Choroid plexus epithelial cell (primary cell): ENCODE measurements at regions not wholly inside any gene's neighbourhood (a gene's known extent, or its start where the extent isn't known, plus 50 kb on each side); places are given as distances from the start of the nearest gene placed in this dataset.
A peak's percentile ranks its signal among the peaks of the same experiment; 100 is the strongest.

Experiments
- DNase-seq: peaks from one replicate; pipeline ENCODE4 v3.0.0-alpha.2; 2010; ENCODE audit warnings: low read depth
- H3K4me3 ChIP-seq: 2 replicates; pipeline ENCODE4 v1.5.1; 2011; ENCODE audit warnings: low read depth, mild to moderate bottlenecking, control low read depth, low read length, moderate library complexity
- TF ChIP-seq, protein P1 (sequence below): conservative IDR thresholded peaks from 2 replicates; pipeline ENCODE4 v1.5.1; 2011; ENCODE audit warnings: low read depth, mild to moderate bottlenecking, control low read depth, inconsistent platforms, low read length, moderate library complexity

DNA sequence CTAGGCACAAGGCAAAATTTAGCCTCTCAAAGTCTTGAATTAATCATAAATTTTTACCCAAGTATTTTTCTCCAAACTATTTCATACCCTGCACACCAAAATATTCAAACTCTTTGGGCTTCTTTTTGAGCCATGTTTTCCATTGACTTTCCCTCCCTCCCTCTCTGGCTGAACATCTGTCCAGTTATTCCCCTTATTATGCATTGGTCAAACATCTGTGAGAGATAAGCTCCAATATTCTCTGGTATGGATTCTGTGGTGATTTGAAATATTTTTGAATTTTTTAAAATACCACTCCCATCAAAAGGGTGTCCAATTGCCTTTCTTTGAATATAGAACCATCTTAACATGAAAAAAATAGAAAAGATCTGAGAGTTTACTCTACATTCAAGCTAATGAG lies 244.2 kb downstream of the RFPL4B start:
- TF ChIP-seq, protein P1, sequence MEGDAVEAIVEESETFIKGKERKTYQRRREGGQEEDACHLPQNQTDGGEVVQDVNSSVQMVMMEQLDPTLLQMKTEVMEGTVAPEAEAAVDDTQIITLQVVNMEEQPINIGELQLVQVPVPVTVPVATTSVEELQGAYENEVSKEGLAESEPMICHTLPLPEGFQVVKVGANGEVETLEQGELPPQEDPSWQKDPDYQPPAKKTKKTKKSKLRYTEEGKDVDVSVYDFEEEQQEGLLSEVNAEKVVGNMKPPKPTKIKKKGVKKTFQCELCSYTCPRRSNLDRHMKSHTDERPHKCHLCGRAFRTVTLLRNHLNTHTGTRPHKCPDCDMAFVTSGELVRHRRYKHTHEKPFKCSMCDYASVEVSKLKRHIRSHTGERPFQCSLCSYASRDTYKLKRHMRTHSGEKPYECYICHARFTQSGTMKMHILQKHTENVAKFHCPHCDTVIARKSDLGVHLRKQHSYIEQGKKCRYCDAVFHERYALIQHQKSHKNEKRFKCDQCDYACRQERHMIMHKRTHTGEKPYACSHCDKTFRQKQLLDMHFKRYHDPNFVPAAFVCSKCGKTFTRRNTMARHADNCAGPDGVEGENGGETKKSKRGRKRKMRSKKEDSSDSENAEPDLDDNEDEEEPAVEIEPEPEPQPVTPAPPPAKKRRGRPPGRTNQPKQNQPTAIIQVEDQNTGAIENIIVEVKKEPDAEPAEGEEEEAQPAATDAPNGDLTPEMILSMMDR, result no peak
- DNase-seq, result no peak

DNA sequence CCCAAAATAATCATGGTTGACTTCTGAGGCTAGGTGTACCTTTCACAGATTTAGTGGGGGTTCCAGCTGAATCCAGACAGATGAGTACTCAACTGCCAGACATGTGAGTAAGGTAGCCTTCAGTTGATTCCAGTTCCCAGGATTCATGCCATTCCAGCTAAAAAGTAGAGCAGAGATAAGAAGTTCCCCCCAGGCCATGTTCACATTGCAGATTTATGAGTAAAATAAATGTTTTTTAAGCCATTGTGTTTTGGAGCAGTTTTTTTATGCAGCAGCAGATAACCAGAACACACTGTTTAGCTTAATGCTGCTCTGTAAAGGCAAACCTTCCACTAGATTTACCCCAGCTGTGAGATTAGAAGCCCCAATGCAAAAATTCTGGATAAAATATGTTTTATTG lies 245.0 kb downstream of the RFPL4B start:
- TF ChIP-seq, protein P1, result no peak
- no peak for DNase-seq
- H3K4me3 ChIP-seq, result no peak overlapping the region

More for the DNA sequence above, 244.2 kb downstream of the RFPL4B start:
- no peak overlapping the region for H3K4me3 ChIP-seq

DNA sequence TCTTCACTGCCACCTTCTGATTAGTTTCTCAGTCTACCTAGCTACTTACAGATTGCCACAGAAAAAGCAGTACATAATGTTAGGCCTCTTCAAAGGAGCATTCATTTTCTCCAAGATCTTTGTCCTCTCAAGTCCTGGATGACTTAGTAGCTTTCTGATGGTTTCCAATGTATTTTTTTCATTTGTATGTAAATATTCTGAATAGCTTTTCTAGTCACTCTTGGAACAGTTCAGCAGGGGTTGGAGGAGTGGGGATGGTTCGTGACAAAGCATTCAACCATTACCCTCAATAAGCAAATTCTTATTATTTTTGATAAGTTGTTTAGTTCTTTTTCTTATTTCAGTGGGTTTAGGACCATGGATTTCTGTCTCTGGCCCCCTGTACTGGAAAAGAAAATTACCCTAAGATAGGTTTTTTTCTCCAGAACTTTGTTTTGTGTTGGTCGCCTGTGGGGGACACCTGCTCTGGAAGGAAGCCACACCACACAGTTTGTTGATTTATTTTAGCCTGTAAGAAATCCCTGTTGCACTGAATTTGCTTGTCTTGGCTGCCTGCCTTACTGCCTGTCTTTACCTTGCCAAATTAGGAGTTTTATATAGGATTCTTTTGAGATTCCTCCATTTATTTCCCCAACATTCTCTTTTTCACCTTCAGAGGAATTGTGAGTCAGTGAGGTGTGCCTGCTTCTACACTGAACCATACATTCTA lies 247.9 kb downstream of the RFPL4B start:
- TF ChIP-seq, protein P1, result no peak
- H3K4me3 ChIP-seq, result no peak overlapping the region
- DNase-seq, result peak; percentile 17

DNA sequence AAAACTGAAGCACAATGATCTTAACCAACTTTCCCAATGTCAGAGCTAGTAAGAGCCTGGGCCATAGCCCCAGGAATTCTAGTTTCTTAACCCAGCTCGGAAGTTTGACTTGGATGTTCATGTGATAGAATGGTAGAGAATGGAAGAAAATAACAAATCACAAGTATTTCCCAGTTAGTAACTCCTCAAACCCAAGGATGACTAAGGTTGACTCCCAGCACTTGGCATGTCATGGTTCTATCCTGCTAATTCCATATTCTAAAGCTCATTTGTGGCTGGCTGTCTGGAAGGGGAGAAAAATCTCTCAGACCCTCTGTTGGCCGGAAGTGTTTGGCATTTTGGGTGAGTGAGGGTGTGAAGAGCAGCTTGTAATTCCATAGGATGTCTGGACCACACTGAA lies 248.7 kb downstream of the RFPL4B start:
- TF ChIP-seq, protein P1, result no peak
- no peak for DNase-seq
- no peak overlapping the region for H3K4me3 ChIP-seq

DNA sequence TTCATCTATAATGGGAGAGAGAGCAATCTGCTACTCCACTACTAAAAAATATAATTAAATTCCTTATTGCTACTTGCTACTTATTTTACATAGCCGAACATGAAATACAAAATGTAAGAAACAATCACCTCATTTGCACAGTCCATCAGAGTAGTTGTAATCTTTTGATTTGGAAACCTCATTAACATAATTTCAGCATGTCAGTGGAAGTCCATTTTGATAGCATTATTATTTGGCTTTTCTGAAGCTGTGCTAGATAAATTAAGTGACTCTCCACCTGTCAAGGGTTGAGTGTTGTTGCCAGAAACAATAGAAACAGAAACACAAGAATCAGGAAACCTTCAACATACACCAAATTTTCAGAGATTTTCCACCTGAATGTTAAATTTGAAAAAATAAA lies 250.0 kb downstream of the RFPL4B start:
- TF ChIP-seq, protein P1, result no peak
- no peak for DNase-seq
- H3K4me3 ChIP-seq, result no peak overlapping the region

- peak; percentile 34 for DNase-seq
- TF ChIP-seq, protein P1, result peak; percentile 54
- H3K4me3 ChIP-seq, result no peak overlapping the region
Observed at GRCh38 chr6:112600168-112600567, 253.0 kb downstream of the RFPL4B start.

GRCh38 chr6:112603726-112604125 lies 256.6 kb downstream of the RFPL4B start:
- H3K4me3 ChIP-seq, result no peak overlapping the region
- DNase-seq, result no peak
- TF ChIP-seq, protein P1, result no peak
